ENCODE measurements at regions not wholly inside any gene's neighbourhood (a gene's known extent, or its start where the extent isn't known, plus 50 kb on each side); places are given as distances from the start of the nearest gene placed in this dataset.

GRCh38 chr15:93290618-93290946, 201.6 kb upstream of the RGMA start:
- no peaks in the 10 kb centered on the region for H3K36me3 ChIP-seq
- no peak overlapping the region for H3K27ac ChIP-seq
- H3K4me1 ChIP-seq: no peaks in the 10 kb centered on the region
- H3K4me3 ChIP-seq: no peak overlapping the region
- in situ Hi-C loops (cut with MboI; ENCODE audit: low pct_ligation_motif_present in 1 of 4, low pct_unique_long_range_greater_than_20kb in 1 of 4, low sequenced_read_pairs in 3 of 4) (no loop called here), intact Hi-C loops (cut with DNase I; ENCODE audit: low total_unique reads) (no loop called here)
- WGBS, 2 donors (ENCODE audit: low coverage in 1 of 2): 67 to 89% methylated on average over 3 to 4 of the region's 4 CpGs
- no peaks in the 10 kb centered on the region for H3K27me3 ChIP-seq
- no peaks in the 10 kb centered on the region for H3K9me3 ChIP-seq
- TF ChIP-seq POLR2AphosphoS5 (IDR thresholded peaks at IDR 0.05) (no peak), POLR2A (IDR thresholded peaks at IDR 0.05) (no peak), CTCF (IDR thresholded peaks at IDR 0.05) (no peak), EP300 (IDR thresholded peaks at IDR 0.05; ENCODE audit: low read depth) (no peak)
- no peak for DNase-seq

- intact Hi-C loops (cut with DNase I; ENCODE audit: low total_unique reads) (no loop called here), in situ Hi-C loops (cut with MboI; ENCODE audit: low pct_ligation_motif_present in 1 of 4, low pct_unique_long_range_greater_than_20kb in 1 of 4, low sequenced_read_pairs in 3 of 4) (no loop called here)
- DNase-seq: no peak
- Histone ChIP-seq H3K9me3 (no peaks in the 10 kb centered on the region), H3K36me3 (no peaks in the 10 kb centered on the region), H3K27me3 (no peaks in the 10 kb centered on the region), H3K27ac (no peak overlapping the region), H3K4me1 (no peaks in the 10 kb centered on the region), H3K4me3 (no peak overlapping the region)
- 61 to 67% methylated on average over 10 of the region's 10 CpGs for WGBS, 2 donors (ENCODE audit: low coverage in 1 of 2)
- no peak for TF ChIP-seq POLR2A (IDR thresholded peaks at IDR 0.05)
- no peak for TF ChIP-seq CTCF (IDR thresholded peaks at IDR 0.05)
- no peak for TF ChIP-seq EP300 (IDR thresholded peaks at IDR 0.05; ENCODE audit: low read depth)
- TF ChIP-seq POLR2AphosphoS5 (IDR thresholded peaks at IDR 0.05): no peak
Observed at GRCh38 chr15:93289941-93290617, 201.1 kb upstream of the RGMA start.

- Histone ChIP-seq H3K4me3 (no peak overlapping the region), H3K36me3 (no peaks in the 10 kb centered on the region), H3K27me3 (no peaks in the 10 kb centered on the region), H3K9me3 (no peaks in the 10 kb centered on the region), H3K27ac (no peak overlapping the region), H3K4me1 (no peaks in the 10 kb centered on the region)
- TF ChIP-seq POLR2AphosphoS5 (IDR thresholded peaks at IDR 0.05): no peak
- no peak for TF ChIP-seq POLR2A (IDR thresholded peaks at IDR 0.05)
- no peak for TF ChIP-seq CTCF (IDR thresholded peaks at IDR 0.05)
- no peak for TF ChIP-seq EP300 (IDR thresholded peaks at IDR 0.05; ENCODE audit: low read depth)
- in situ Hi-C loops (cut with MboI; ENCODE audit: low pct_ligation_motif_present in 1 of 4, low pct_unique_long_range_greater_than_20kb in 1 of 4, low sequenced_read_pairs in 3 of 4): no loop called here
- WGBS, 2 donors (ENCODE audit: low coverage in 1 of 2): 59% methylated on average over 9 of the region's 9 CpGs; no CpG with 5 or more reads in 1 of the 2 donors
- intact Hi-C loops (cut with DNase I; ENCODE audit: low total_unique reads): no loop called here
- no peak for DNase-seq
Observed at GRCh38 chr15:93288728-93289294, 199.8 kb upstream of the RGMA start.

- TF ChIP-seq POLR2A (IDR thresholded peaks at IDR 0.05) (no peak), CTCF (IDR thresholded peaks at IDR 0.05) (no peak), EP300 (IDR thresholded peaks at IDR 0.05; ENCODE audit: low read depth) (no peak), POLR2AphosphoS5 (IDR thresholded peaks at IDR 0.05) (no peak)
- Histone ChIP-seq H3K27ac (no peak overlapping the region), H3K9me3 (no peaks in the 10 kb centered on the region), H3K36me3 (no peaks in the 10 kb centered on the region), H3K27me3 (no peaks in the 10 kb centered on the region), H3K4me3 (no peak overlapping the region), H3K4me1 (no peaks in the 10 kb centered on the region)
- intact Hi-C loops (cut with DNase I; ENCODE audit: low total_unique reads) (no loop called here), in situ Hi-C loops (cut with MboI; ENCODE audit: low pct_ligation_motif_present in 1 of 4, low pct_unique_long_range_greater_than_20kb in 1 of 4, low sequenced_read_pairs in 3 of 4) (no loop called here)
- 86 to 95% methylated on average over 1 of the region's 1 CpG for WGBS, 2 donors (ENCODE audit: low coverage in 1 of 2)
- DNase-seq: no peak
Observed at GRCh38 chr15:93286446-93286845, 197.4 kb upstream of the RGMA start.
